MCF 10A (cell line): ENCODE measurements at regions not wholly inside any gene's neighbourhood (a gene's known extent, or its start where the extent isn't known, plus 50 kb on each side); places are given as distances from the start of the nearest gene placed in this dataset.

Experiments
- BruUV-seq: library from RNA; stranded (reverse); fragments of 400-500 nt; replicated peaks from 2 replicates; lab custom pipeline; 2021; lab: Mats Ljungman, UMichigan
- CTCF ChIA-PET: fragments of 300-600 bp; sonication (Branson Sonifier 250); formaldehyde crosslinking; extraction: SDS; loops from one replicate; lab custom pipeline; 2021; ENCODE audit warnings: antibody characterized with exemption, inconsistent platforms; lab: Yijun Ruan, JAX
- POLR2A ChIA-PET: fragments of 300-600, 350-650 bp; sonication (Branson Sonifier 250); formaldehyde crosslinking; extraction: SDS; loops from one replicate; lab custom pipeline; 2020; ENCODE audit warnings: antibody characterized with exemption, inconsistent platforms; lab: Yijun Ruan, JAX
- DNase-seq: peaks from one replicate; pipeline ENCODE4 v3.0.0-alpha.2; 2018; ENCODE audit not compliant: unreplicated experiment
- H3K27ac Mint-ChIP-seq: one replicate; pipeline ENCODE4 v1.8.0; 2022; ENCODE audit warnings: mild to moderate bottlenecking, low read depth, mixed read lengths; ENCODE audit not compliant: unreplicated experiment
- H3K27me3 Mint-ChIP-seq: one replicate; pipeline ENCODE4 v1.8.0; 2022; ENCODE audit warnings: mixed read lengths; ENCODE audit not compliant: insufficient read depth, unreplicated experiment
- H3K36me3 Mint-ChIP-seq: one replicate; pipeline ENCODE4 v1.8.0; 2022; ENCODE audit warnings: mild to moderate bottlenecking, moderate library complexity, mixed read lengths; ENCODE audit not compliant: insufficient read depth, unreplicated experiment
- H3K4me1 Mint-ChIP-seq: one replicate; pipeline ENCODE4 v1.8.0; 2022; ENCODE audit warnings: mixed read lengths; ENCODE audit not compliant: insufficient read depth, unreplicated experiment
- H3K4me3 Mint-ChIP-seq: one replicate; pipeline ENCODE4 v1.8.0; 2022; ENCODE audit warnings: mild to moderate bottlenecking, moderate library complexity, mixed read lengths; ENCODE audit not compliant: unreplicated experiment
- H3K9me3 Mint-ChIP-seq: one replicate; pipeline ENCODE4 v1.8.0; 2022; ENCODE audit warnings: mixed read lengths; ENCODE audit not compliant: unreplicated experiment
- CTCF ChIP-seq: fragments of 200-600 bp; IDR thresholded peaks from one replicate; pipeline ENCODE4 v1.8.0; 2022; ENCODE audit warnings: antibody characterized with exemption, mild to moderate bottlenecking; ENCODE audit not compliant: unreplicated experiment
- intact Hi-C: fragments of 100-400 bp; cut with micrococcal nuclease; formaldehyde crosslinking; loops from 2 replicates; pipeline ENCODE4 v1.14.1; 2022

- no peak overlapping the region for H3K27ac Mint-ChIP-seq
- CTCF ChIA-PET, result interaction anchor here (1.3 kb wide), 1 partner anchor 394 kb away, joined by 5 read pairs; no protein-coding TSS in a partner anchor
- no peaks in the 10 kb centered on the region for H3K9me3 Mint-ChIP-seq
- DNase-seq, result no peak
- intact Hi-C loops, result no loop called here
- POLR2A ChIA-PET, result no interaction called here
- TF ChIP-seq CTCF, result no peak
- H3K27me3 Mint-ChIP-seq, result peaks cover 40% of the 10 kb centered on the region
- H3K36me3 Mint-ChIP-seq, result no peaks in the 10 kb centered on the region
- H3K4me1 Mint-ChIP-seq, result no peaks in the 10 kb centered on the region
- no TSS peak for BruUV-seq
- H3K4me3 Mint-ChIP-seq, result no peak overlapping the region
These were observed 50.4 kb upstream of the CCDC160 start for GRCh38 chrX:134186362-134187121.
